Activated naive CD4-positive, alpha-beta T cell treated with anti-CD3 and anti-CD28 coated beads, Interleukin-2, amount 10 ng/mL, durations not matched to agents 7 days and 5 days (primary cell): ENCODE measurements at regions not wholly inside any gene's neighbourhood (a gene's known extent, or its start where the extent isn't known, plus 50 kb on each side); places are given as distances from the start of the nearest gene placed in this dataset.

Source experiments
- CTCF ChIA-PET: fragments of 350-600 bp; sonication (Branson Sonifier 250); formaldehyde crosslinking; loops from one replicate; lab custom pipeline; 2021; ENCODE audit warnings: antibody characterized with exemption; lab: Charles Lee
- DNase-seq: peaks from one replicate; pipeline ENCODE4 v3.0.0-alpha.2; 2020
- H3K27ac Mint-ChIP-seq: one replicate; pipeline ENCODE4 v1.8.0; 2021; ENCODE audit warnings: mild to moderate bottlenecking, moderate library complexity, mixed read lengths
- H3K27me3 Mint-ChIP-seq: one replicate; pipeline ENCODE4 v1.8.0; 2021; ENCODE audit warnings: mild to moderate bottlenecking, mixed read lengths
- H3K36me3 Mint-ChIP-seq: one replicate; pipeline ENCODE4 v1.8.0; 2021; ENCODE audit warnings: mixed read lengths
- H3K4me1 Mint-ChIP-seq: one replicate; pipeline ENCODE4 v1.8.0; 2021; ENCODE audit warnings: mixed read lengths
- H3K4me3 Mint-ChIP-seq: one replicate; pipeline ENCODE4 v1.8.0; 2021; ENCODE audit warnings: mild to moderate bottlenecking, moderate library complexity, mixed read lengths
- H3K9me3 Mint-ChIP-seq: one replicate; pipeline ENCODE4 v1.8.0; 2021; ENCODE audit warnings: mixed read lengths

- no peak overlapping the region for H3K27ac Mint-ChIP-seq
- no peak for DNase-seq
- H3K4me3 Mint-ChIP-seq, result no peak overlapping the region
- H3K27me3 Mint-ChIP-seq, result peaks cover 7% of the 10 kb centered on the region
- CTCF ChIA-PET, result no interaction called here
- H3K4me1 Mint-ChIP-seq, result no peaks in the 10 kb centered on the region
- H3K9me3 Mint-ChIP-seq, result no peaks in the 10 kb centered on the region
- no peaks in the 10 kb centered on the region for H3K36me3 Mint-ChIP-seq
Observed at GRCh38 chr21:39095681-39096080, 87.6 kb downstream of the PSMG1 start.

GRCh38 chr21:39094847-39095579, 88.2 kb downstream of the PSMG1 start:
- DNase-seq, result no peak
- no peaks in the 10 kb centered on the region for H3K36me3 Mint-ChIP-seq
- H3K27ac Mint-ChIP-seq, result no peak overlapping the region
- no peak overlapping the region for H3K4me3 Mint-ChIP-seq
- H3K9me3 Mint-ChIP-seq, result no peaks in the 10 kb centered on the region
- H3K27me3 Mint-ChIP-seq, result peaks cover 7% of the 10 kb centered on the region
- CTCF ChIA-PET, result no interaction called here
- no peaks in the 10 kb centered on the region for H3K4me1 Mint-ChIP-seq

- no peak for DNase-seq
- CTCF ChIA-PET, result no interaction called here
- Mint-ChIP-seq H3K9me3 (no peaks in the 10 kb centered on the region), H3K27ac (no peak overlapping the region), H3K4me3 (no peak overlapping the region), H3K36me3 (no peaks in the 10 kb centered on the region), H3K27me3 (peaks cover 3% of the 10 kb centered on the region), H3K4me1 (no peaks in the 10 kb centered on the region)
Observed at GRCh38 chr21:39094087-39094780, 89.0 kb downstream of the PSMG1 start.

- H3K4me3 Mint-ChIP-seq, result no peak overlapping the region
- H3K27me3 Mint-ChIP-seq, result peaks cover 3% of the 10 kb centered on the region
- DNase-seq, result no peak
- no peaks in the 10 kb centered on the region for H3K9me3 Mint-ChIP-seq
- H3K36me3 Mint-ChIP-seq, result no peaks in the 10 kb centered on the region
- no peak overlapping the region for H3K27ac Mint-ChIP-seq
- H3K4me1 Mint-ChIP-seq, result no peaks in the 10 kb centered on the region
- CTCF ChIA-PET, result no interaction called here
Observed at GRCh38 chr21:39093526-39093925, 89.7 kb downstream of the PSMG1 start.

- Mint-ChIP-seq H3K27ac (no peak overlapping the region), H3K4me3 (no peak overlapping the region), H3K9me3 (no peaks in the 10 kb centered on the region), H3K4me1 (no peaks in the 10 kb centered on the region), H3K36me3 (no peaks in the 10 kb centered on the region), H3K27me3 (no peaks in the 10 kb centered on the region)
- CTCF ChIA-PET, result no interaction called here
- no peak for DNase-seq
Observed at GRCh38 chr21:39088831-39089380, 94.3 kb downstream of the PSMG1 start.

GRCh38 chr21:39088031-39088370, 95.2 kb downstream of the PSMG1 start:
- CTCF ChIA-PET, result no interaction called here
- Mint-ChIP-seq H3K27me3 (no peaks in the 10 kb centered on the region), H3K9me3 (no peaks in the 10 kb centered on the region), H3K36me3 (no peaks in the 10 kb centered on the region), H3K27ac (no peak overlapping the region), H3K4me1 (no peaks in the 10 kb centered on the region), H3K4me3 (no peak overlapping the region)
- DNase-seq, result no peak

- H3K4me1 Mint-ChIP-seq, result no peaks in the 10 kb centered on the region
- H3K4me3 Mint-ChIP-seq, result no peak overlapping the region
- CTCF ChIA-PET, result no interaction called here
- H3K27ac Mint-ChIP-seq, result no peak overlapping the region
- H3K9me3 Mint-ChIP-seq, result no peaks in the 10 kb centered on the region
- no peaks in the 10 kb centered on the region for H3K36me3 Mint-ChIP-seq
- no peaks in the 10 kb centered on the region for H3K27me3 Mint-ChIP-seq
- DNase-seq, result no peak
Observed at GRCh38 chr21:39087238-39088030, 95.8 kb downstream of the PSMG1 start.

- no peaks in the 10 kb centered on the region for H3K9me3 Mint-ChIP-seq
- H3K27ac Mint-ChIP-seq, result no peak overlapping the region
- H3K27me3 Mint-ChIP-seq, result peaks cover under 1% of the 10 kb centered on the region
- CTCF ChIA-PET, result no interaction called here
- H3K4me3 Mint-ChIP-seq, result no peak overlapping the region
- no peaks in the 10 kb centered on the region for H3K36me3 Mint-ChIP-seq
- no peaks in the 10 kb centered on the region for H3K4me1 Mint-ChIP-seq
- DNase-seq, result no peak
Observed at GRCh38 chr21:39086547-39086946, 96.7 kb downstream of the PSMG1 start.

- DNase-seq, result no peak
- CTCF ChIA-PET, result no interaction called here
- H3K36me3 Mint-ChIP-seq, result no peaks in the 10 kb centered on the region
Observed at GRCh38 chr21:39085843-39086405, 97.3 kb downstream of the PSMG1 start.

GRCh38 chr21:39084979-39085729, 98.1 kb downstream of the PSMG1 start:
- no peak for DNase-seq
- no peaks in the 10 kb centered on the region for H3K9me3 Mint-ChIP-seq
- no peak overlapping the region for H3K27ac Mint-ChIP-seq
- peaks cover 3% of the 10 kb centered on the region for H3K27me3 Mint-ChIP-seq
- CTCF ChIA-PET, result no interaction called here
- H3K4me3 Mint-ChIP-seq, result no peak overlapping the region
- no peaks in the 10 kb centered on the region for H3K4me1 Mint-ChIP-seq
- H3K36me3 Mint-ChIP-seq, result no peaks in the 10 kb centered on the region

More at GRCh38 chr21:39085843-39086405, 97.3 kb downstream of the PSMG1 start:
- Mint-ChIP-seq H3K27me3 (peaks cover 3% of the 10 kb centered on the region), H3K4me1 (no peaks in the 10 kb centered on the region), H3K27ac (no peak overlapping the region), H3K4me3 (no peak overlapping the region), H3K9me3 (no peaks in the 10 kb centered on the region)

- CTCF ChIA-PET, result no interaction called here
- Mint-ChIP-seq H3K27ac (no peak overlapping the region), H3K9me3 (no peaks in the 10 kb centered on the region), H3K27me3 (peaks cover 3% of the 10 kb centered on the region), H3K36me3 (no peaks in the 10 kb centered on the region), H3K4me3 (no peak overlapping the region), H3K4me1 (no peaks in the 10 kb centered on the region)
- DNase-seq, result no peak
Observed at GRCh38 chr21:39084073-39084472, 99.2 kb downstream of the PSMG1 start.

- no peaks in the 10 kb centered on the region for H3K4me1 Mint-ChIP-seq
- H3K36me3 Mint-ChIP-seq, result no peaks in the 10 kb centered on the region
- no peaks in the 10 kb centered on the region for H3K9me3 Mint-ChIP-seq
- CTCF ChIA-PET, result no interaction called here
- no peak overlapping the region for H3K27ac Mint-ChIP-seq
- peaks cover 3% of the 10 kb centered on the region for H3K27me3 Mint-ChIP-seq
- H3K4me3 Mint-ChIP-seq, result no peak overlapping the region
- DNase-seq, result no peak
Observed at GRCh38 chr21:39083377-39084008, 99.8 kb downstream of the PSMG1 start.

GRCh38 chr21:39082656-39083376, 100.4 kb downstream of the PSMG1 start:
- no peaks in the 10 kb centered on the region for H3K36me3 Mint-ChIP-seq
- no peak overlapping the region for H3K4me3 Mint-ChIP-seq
- H3K9me3 Mint-ChIP-seq, result no peaks in the 10 kb centered on the region
- no peaks in the 10 kb centered on the region for H3K4me1 Mint-ChIP-seq
- CTCF ChIA-PET, result no interaction called here
- no peak overlapping the region for H3K27ac Mint-ChIP-seq
- DNase-seq, result no peak
- peaks cover 3% of the 10 kb centered on the region for H3K27me3 Mint-ChIP-seq
